Activated CD8-positive, alpha-beta memory T cell treated with anti-CD3 and anti-CD28 coated beads, Interleukin-2, amount 50 U/mL, for 48 hours (primary cell): ENCODE measurements at regions not wholly inside any gene's neighbourhood (a gene's known extent, or its start where the extent isn't known, plus 50 kb on each side); places are given as distances from the start of the nearest gene placed in this dataset.

ENCODE experiments used
- DNase-seq: peaks from one replicate; pipeline ENCODE4 v3.0.0-alpha.2; 2020

- peak; percentile 66 for DNase-seq
Measured at GRCh38 chr7:22559829-22560489, 60.0 kb upstream of the STEAP1B start.

- DNase-seq: no peak
Measured at GRCh38 chr7:22557167-22557566, 57.2 kb upstream of the STEAP1B start.

GRCh38 chr7:22555476-22555875 lies 55.5 kb upstream of the STEAP1B start:
- no peak for DNase-seq

GRCh38 chr7:22554184-22554583 lies 54.2 kb upstream of the STEAP1B start:
- DNase-seq: no peak

GRCh38 chr7:22551768-22552513 lies 52.0 kb upstream of the STEAP1B start:
- DNase-seq: no peak

- DNase-seq: no peak
Measured at GRCh38 chr7:22550514-22551030, 50.6 kb upstream of the STEAP1B start.

GRCh38 chr7:22549667-22550513 lies 49.9 kb upstream of the STEAP1B start:
- DNase-seq: no peak
